ENCODE measurements at regions not wholly inside any gene's neighbourhood (a gene's known extent, or its start where the extent isn't known, plus 50 kb on each side); places are given as distances from the start of the nearest gene placed in this dataset.

DNA sequence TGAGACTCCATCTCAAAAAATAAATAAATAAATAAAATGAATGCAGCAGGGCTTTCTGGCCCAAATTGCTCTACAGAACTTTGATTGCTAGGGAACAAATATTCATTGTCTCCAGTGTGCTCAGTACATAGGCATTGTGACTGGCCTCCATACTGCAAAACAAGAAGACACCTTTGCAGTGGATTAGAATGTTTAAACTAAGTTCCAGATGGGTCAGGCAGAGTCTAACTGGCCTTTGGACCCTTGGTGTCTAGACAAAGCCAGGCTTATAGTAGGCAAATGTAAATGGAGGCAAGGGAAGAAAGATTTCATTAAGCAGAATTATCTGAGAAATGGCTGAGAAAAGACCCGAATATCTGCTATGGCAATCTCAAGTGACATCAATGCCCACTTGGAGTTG lies 335.2 kb upstream of the C2CD4B start:
- TF ChIP-seq, protein P1, sequence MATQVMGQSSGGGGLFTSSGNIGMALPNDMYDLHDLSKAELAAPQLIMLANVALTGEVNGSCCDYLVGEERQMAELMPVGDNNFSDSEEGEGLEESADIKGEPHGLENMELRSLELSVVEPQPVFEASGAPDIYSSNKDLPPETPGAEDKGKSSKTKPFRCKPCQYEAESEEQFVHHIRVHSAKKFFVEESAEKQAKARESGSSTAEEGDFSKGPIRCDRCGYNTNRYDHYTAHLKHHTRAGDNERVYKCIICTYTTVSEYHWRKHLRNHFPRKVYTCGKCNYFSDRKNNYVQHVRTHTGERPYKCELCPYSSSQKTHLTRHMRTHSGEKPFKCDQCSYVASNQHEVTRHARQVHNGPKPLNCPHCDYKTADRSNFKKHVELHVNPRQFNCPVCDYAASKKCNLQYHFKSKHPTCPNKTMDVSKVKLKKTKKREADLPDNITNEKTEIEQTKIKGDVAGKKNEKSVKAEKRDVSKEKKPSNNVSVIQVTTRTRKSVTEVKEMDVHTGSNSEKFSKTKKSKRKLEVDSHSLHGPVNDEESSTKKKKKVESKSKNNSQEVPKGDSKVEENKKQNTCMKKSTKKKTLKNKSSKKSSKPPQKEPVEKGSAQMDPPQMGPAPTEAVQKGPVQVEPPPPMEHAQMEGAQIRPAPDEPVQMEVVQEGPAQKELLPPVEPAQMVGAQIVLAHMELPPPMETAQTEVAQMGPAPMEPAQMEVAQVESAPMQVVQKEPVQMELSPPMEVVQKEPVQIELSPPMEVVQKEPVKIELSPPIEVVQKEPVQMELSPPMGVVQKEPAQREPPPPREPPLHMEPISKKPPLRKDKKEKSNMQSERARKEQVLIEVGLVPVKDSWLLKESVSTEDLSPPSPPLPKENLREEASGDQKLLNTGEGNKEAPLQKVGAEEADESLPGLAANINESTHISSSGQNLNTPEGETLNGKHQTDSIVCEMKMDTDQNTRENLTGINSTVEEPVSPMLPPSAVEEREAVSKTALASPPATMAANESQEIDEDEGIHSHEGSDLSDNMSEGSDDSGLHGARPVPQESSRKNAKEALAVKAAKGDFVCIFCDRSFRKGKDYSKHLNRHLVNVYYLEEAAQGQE (IDR thresholded peaks at IDR 0.05; ENCODE audit: insufficient replicate concordance, low read depth), result no peak
- no peak for TF ChIP-seq SPI1 (IDR thresholded peaks at IDR 0.05; ENCODE audit: borderline replicate concordance, low read depth)
- TF ChIP-seq CTCF (IDR thresholded peaks at IDR 0.05; ENCODE audit: insufficient read depth, low read length), result no peak
